PC-3 (cell line): ENCODE measurements at regions not wholly inside any gene's neighbourhood (a gene's known extent, or its start where the extent isn't known, plus 50 kb on each side); places are given as distances from the start of the nearest gene placed in this dataset.

Source experiments
- CTCF ChIP-seq: fragments of 300-600 bp; sonication (generic); conservative IDR thresholded peaks from 2 replicates; pipeline ENCODE4 v1.5.1; 2017; ENCODE audit warnings: antibody characterized with exemption, low read depth, mild to moderate bottlenecking, low read length
- EZH2 ChIP-seq: fragments of 300-600 bp; sonication (generic); IDR thresholded peaks from one replicate; pipeline ENCODE4 v1.6.1; 2017; ENCODE audit warnings: antibody characterized with exemption, mild to moderate bottlenecking, low read length; ENCODE audit not compliant: unreplicated experiment
- EZH2phosphoT487 ChIP-seq: fragments of 300-600 bp; sonication (generic); IDR thresholded peaks from 2 replicates; pipeline ENCODE4 v1.6.1; 2018; ENCODE audit warnings: mild to moderate bottlenecking, antibody characterized with exemption, low read length, borderline replicate concordance

- TF ChIP-seq CTCF = no peak
- no peak for TF ChIP-seq EZH2phosphoT487
- TF ChIP-seq EZH2 = no peak
Measured at GRCh38 chr3:23656199-23656598, 149.6 kb upstream of the UBE2E1 start.
